ENCODE measurements at regions not wholly inside any gene's neighbourhood (a gene's known extent, or its start where the extent isn't known, plus 50 kb on each side); places are given as distances from the start of the nearest gene placed in this dataset.

- no peak for TF ChIP-seq BRCA1 (IDR thresholded peaks at IDR 0.05; ENCODE audit: low read depth, low read length)
- no peak for TF ChIP-seq POLR2A (IDR thresholded peaks at IDR 0.05; ENCODE audit: control extremely low read depth in 1 of 2, low read depth in 2 of 2, low read length in 2 of 2)
- no peak for TF ChIP-seq HDAC2 (IDR thresholded peaks at IDR 0.05; ENCODE audit: borderline replicate concordance in 1 of 2, low read depth in 2 of 2, low read length in 2 of 2)
- no peak for TF ChIP-seq MAX (IDR thresholded peaks at IDR 0.05)
These were observed 60.9 kb upstream of the FZD10 start for GRCh38 chr12:130101370-130101769.

Data from H1 (cell line).